ENCODE measurements at regions not wholly inside any gene's neighbourhood (a gene's known extent, or its start where the extent isn't known, plus 50 kb on each side); places are given as distances from the start of the nearest gene placed in this dataset.

DNA sequence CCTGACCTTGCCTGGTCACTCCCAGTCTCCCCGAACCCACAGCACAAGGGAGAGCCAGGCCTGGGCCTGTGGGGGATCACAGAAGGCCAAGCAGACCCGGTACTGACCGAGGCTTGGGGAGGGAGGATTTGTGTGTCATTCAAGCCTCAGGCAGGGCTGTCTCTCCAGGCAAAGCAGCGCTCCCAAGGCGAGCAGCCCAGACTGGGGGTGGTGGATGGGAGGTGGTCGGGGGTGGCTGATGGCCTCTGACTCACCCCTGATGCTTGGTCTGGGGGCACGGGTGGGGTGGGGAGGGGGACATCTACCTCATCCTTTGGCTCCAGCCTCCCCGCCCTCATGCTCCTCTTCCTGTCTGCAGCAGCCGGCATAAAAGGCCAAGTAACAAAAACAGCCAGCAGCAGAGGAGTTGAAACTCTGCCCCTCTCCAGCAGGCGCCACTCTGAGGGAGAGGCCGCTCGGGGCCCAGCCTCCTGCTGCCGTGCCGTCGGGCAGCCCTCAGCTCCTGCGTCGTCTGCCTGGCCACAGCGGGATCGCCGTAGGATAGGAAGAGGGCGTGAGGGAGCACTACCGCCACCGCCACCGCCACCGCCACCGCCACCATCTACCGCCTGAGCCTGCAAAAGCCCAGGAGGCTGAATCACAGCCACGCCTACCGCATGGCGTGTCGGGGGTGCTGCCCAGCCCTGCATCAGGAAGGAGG lies 166.0 kb downstream of the OLFM1 start:
- no peak for DNase-seq (ENCODE audit: low spot score)

DNA sequence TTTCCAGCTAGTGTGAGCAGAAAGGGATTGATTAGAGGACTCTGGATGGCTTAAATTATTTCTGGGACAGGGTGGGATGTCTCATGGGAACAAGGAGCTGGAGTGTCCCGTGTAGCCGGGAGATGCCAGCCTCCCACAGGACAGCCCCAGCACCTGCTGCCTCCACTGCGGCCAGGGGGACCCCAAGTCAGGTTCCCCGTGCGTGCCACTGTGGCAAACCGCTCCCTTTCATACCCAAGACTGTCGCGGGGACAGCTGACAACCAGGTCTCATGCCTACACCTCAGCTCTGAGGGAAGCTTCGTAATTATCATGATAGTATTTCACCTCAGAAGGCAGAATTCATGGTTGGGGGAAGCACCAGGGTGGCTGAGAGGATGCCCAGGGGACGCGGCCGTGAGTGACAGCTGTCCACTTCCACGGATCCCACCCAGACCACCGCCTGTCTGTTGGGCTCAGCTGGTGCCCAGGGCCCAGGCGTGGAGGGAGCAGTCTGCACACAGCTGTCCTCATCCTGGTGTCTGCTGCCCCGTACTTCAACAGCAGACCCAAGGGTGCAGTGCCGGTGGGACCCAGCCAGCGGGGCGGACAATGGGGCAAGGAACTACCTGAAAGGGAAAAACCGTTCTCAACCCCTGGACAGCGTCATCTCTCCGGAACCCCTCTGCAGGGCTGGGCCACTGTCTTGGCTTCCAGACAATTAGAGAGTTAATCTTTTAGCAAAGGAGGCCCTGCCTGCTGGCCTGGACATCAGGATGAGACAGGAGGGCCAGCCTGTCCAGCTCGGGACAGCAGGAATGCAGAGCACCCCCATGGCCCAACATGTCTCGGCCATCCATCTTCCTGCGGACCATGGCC lies 166.9 kb downstream of the OLFM1 start:
- no peak for DNase-seq (ENCODE audit: low spot score)

DNA sequence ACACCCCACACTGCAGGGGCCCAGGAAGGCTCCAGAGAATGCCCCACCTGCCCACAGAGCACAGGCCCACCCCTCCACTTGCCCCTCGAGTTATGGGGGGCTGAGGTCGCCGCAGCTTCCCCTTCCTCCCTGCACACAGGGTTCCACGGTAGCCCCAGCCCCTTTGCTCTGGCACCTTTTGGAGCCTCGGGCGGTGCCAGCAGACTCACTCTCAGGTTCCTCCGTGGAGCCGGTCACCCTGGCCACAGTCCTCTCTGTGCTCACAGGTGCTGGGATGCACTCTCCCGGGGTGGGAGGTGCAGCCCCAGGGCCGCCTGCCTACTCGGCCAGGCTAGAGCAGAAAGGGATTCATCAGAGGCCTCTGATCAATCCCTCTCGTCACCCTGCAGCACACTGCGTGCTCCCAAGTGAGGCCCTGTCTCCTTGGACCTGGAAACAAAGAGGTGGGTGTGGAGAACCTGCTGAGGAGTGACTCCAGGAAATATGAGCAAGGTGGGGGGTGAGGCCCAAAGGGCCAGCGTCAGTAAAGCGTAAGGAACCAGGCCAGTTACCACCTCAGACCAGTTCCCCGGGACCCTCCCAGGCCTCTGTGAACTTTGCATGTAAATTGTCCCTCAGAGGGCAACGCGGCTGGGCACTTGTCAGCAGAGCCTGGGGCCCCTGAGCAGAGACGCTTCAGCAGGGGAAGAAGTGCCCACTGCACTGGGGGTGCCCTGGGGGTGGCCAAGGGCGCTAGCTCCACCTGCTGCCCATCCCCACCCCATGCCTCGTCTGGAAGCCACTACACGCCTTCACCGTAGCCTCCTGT lies 167.8 kb downstream of the OLFM1 start:
- DNase-seq (ENCODE audit: low spot score) = no peak

DNA sequence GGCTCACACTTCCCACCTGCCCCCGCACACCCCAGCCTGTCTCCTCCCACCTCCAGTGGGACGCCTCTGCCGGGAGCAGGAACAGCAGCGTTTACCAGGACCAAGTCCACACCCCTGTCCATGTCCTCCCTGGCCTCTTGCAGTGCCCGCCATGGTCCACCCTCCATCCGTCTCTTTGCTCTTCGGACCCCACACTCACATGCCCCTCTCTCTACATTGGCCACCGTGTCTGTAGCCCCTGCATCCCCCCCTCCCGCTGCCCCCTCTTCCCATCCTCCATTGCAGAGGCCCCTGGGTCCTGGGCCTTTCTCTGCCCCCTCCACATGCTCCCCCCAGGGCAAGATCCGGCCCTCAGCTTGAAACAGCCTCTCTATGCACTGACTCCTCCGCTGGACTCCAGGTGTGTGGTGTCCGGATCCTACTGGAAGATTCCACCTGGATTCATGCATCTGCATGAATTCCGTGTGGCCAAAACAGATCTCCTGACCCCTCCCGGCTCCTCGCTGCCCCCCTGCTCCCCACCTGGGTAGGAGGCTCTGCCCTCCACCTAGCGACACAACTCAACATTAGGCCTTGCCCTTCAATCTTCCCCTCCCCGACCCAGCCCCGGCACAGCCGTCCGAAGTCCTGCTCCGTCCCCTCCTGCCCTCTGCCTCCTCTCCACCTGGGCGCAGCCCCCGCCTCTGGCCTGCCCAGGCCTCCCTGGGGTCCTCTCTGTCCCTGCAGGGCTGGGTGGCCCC lies 168.5 kb downstream of the OLFM1 start:
- DNase-seq (ENCODE audit: low spot score) = no peak

DNA sequence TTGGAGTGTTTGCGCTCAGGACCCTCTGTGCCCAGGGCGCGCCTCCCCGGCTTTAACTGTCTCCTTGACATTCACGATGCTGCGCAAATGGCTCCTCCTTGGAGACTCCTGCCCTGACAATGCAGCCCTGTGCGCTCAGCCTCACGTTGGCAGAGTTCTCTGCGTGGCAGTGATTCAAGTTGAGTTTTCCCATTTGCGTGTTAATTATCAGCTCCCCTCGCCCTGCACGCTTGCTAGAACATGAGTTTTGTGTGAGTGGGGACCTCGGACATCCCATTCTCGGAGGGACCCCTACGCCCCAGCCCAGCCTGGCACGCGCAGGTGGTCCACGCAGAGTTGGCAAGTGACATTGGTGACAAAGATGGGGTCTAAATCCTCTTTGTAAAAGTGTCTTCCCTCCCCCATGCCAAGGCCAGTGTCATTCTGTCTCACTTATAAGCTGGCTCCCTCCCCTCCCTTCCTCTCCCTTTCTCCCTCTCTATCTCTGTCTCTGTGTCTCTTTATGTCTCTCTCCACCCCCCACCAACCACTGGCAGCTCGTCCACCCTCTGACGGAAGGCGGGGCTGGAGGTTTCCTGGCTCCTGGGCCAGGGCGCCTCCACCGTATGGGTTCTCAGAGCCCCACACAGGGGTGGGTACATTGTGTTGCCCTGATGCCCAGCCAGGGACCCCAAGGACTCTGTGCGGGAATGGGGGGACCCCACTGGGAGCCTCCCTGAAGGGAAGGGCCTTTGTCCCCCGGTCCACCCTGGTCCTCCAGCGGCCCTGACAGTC lies 169.3 kb downstream of the OLFM1 start:
- no peak for DNase-seq (ENCODE audit: low spot score)

DNA sequence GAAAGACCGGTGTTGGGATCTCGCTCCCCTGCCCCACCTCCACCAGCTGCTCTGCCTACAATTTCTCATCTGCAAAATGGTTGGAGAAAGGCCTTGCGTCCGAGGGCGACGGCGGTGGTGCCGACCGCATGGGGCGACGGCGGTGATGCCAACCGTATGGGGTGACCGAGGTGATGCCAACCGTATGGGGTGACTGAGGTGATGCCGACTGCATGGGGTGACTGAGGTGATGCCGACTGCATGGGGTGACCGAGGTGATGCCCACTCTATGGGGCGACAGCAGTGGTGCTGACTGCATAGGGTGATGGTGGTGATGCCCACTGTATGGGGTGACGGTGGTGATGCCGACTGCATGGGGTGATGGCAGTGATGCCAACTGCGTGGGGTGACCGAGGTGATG lies 171.0 kb downstream of the OLFM1 start:
- no peak for DNase-seq (ENCODE audit: low spot score)

DNA sequence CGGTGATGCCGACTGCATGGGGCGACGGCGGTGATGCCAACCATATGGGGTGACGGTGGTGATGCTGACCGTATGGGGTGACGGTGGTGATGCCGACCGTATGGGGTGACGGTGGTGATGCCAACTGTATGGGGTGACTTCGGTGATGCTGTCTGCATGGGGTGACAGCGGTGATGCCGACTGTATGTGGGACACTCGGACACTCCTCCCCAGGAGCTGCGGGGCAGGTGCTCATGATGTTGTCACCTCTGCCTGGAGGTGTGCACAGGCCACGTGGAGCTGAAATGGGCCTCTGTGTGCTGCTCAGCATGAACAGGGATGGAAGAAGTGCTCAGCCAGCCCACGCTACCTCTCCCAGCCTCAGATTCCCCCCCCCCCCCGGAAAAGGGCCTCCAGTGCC lies 171.8 kb downstream of the OLFM1 start:
- no peak for DNase-seq (ENCODE audit: low spot score)

DNA sequence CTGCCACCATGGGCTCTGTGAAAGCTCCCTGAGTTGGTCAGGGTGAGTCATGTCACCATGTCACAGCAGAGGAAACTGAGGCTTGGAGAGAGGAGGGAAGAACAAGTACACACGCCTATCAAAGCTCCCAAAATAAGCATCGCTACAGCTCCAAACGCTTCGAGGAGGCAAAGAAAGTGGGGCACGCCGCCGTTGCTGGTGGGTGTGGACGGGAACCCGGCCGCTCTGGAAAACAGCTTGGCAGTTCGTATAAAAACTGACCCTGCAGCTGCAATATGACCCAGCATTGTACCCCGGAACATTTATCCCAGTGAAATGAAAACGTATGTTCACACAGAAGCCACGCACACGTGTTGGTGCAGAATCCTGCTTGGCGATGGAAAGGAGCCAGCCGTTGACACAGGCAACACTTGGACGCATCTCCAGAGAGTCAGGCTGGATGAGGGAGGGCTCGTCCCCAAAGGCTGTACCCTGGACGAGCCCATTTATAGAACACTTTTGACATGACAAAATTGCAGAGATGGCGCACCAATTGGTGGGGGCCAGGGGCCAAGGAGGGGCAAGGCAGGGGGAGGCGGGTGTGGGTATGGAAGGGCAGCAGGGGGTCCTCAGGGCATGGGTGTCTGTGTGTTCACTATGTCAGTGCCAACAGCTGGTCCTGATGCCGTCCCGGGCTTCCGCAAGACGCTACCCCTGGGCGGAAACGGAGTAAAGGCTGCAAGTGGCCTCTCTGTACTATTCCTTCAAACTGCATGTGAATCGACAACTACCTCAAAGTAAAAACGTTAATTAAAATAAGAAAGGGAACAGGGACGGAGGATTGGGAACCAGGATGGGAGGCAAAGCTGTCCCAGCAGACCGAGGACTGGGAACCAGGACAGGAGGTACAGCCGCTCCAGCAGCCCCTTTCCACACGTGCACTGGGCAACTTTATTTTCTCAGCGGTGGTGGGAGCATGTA lies 173.0 kb downstream of the OLFM1 start:
- DNase-seq (ENCODE audit: low spot score) = no peak

DNA sequence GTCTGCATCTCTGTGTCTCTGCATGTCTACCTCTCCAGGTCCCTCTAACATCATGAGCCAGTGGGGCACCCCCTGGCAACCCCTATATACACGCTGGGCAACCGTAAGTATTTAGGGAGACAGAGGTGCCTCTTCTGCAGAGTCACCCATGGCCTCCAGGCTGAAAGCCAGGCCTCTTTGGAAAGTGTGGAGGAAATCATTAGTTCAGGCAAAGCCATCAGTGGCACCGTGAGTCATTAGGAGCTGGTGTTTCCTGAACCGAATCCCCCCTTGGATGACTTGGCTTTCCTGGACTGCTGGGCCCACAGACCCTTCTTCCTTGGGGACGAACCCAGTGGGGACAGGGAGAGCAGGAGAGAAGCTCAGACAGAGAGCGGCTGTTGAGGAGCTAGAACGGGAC lies 174.8 kb downstream of the OLFM1 start:
- no peak for DNase-seq (ENCODE audit: low spot score)

DNA sequence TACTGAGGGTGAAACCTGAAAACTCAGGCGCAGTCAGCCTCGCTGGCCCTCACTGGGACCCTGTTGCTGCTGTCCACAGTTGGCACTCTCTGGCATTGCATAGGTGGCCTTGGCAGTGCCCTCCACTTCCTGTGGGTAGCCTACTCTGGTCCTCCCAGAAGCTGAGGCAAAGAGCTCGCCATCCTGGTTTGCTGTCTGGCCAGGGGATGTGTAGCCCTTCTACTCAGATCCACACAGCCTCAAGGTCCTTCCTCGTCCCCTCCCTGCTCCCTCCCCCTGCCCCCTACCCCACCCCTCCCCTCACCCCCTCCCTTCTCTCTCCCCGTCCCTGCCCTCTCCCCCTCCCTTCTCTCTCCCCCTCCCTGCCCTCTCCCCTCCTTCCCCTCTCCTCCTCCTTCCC lies 176.0 kb downstream of the OLFM1 start:
- no peak for DNase-seq (ENCODE audit: low spot score)

DNA sequence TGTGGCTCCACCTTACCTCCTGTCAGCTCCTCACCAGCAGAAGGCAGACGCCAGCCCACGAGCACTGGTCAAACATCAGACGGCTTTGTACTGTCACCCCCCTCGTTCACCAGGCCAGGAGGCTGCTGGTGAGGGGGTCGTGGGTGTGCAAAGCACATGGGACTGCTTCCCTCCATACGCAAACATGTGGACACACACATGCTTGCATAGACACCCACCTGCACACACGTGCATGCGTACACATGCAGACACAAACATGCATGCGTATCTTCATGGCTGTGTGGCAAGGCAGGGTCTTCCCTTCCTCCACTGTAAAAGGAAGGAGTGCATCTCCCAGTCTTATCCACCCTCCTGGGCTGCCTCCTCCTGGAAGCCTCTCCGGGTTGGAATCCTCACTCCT lies 178.5 kb downstream of the OLFM1 start:
- DNase-seq (ENCODE audit: low spot score) = no peak

DNA sequence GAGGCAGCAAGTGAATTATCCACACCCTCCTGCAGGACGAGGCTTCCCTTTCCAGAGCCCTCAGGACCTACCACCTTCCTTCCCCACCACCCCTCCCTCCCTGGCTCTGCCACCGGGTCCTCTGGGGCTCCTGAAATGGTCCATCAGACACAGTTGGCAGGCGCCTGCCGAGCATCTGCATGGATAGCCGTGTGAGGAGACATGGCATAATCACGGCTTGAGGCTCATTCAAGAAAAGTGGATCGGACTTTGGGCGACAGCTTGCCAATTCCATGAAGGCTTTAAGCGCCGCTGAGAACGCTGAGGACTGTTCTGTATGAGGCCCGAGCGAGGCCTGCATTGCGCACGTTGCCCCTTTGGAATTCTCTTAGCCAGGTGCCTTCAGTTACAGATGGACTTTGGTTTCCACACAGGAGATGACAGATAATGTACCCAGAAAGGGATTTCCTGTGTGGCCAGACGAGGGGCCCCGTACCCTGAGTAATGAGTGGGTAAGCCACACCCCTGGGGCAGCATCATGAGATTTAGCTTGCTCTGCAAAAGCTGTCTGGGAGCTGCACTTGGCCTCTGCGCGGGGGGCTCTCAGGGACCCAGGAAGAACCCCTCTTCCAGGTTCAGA lies 179.8 kb downstream of the OLFM1 start:
- DNase-seq (ENCODE audit: low spot score) = no peak

DNA sequence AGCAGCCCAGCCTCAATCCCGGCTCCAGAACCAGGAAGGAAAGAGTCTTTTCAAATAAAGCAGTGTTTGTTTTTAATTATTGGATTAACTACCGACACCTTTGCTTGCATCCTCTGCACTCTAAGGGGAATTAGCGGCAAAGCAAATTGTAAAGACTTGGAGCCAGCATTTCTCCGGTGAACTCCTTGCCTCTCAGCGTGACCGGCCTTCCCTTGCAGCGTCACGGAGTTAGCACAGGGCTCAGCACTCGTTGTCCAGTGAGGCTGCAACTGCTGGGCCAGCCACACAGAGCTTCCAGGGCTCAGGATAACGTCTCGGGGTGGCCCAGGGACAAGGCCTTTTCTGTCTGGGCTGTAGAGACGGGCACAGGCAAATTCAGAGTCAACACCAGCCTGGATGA lies 180.6 kb downstream of the OLFM1 start:
- no peak for DNase-seq (ENCODE audit: low spot score)

DNA sequence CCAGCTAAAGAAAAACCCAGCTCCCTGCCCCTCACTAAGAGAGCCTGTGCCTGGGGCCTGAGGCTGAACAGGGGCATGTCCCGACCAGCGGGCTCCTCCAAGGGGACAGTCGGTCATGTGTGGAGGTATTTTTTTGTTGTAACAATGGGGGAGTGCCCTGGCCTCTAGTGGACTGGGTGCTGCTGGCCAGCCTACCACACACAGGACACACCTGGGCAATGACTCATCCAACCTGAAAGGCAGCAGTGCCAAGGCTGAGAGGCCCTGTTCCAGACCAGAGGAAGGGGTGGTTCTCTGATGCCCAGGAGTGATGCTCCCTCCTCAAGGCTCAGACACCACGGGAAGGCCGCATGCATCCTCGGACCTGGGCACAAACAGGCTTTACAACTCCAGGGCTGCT lies 181.5 kb downstream of the OLFM1 start:
- no peak for DNase-seq (ENCODE audit: low spot score)

DNA sequence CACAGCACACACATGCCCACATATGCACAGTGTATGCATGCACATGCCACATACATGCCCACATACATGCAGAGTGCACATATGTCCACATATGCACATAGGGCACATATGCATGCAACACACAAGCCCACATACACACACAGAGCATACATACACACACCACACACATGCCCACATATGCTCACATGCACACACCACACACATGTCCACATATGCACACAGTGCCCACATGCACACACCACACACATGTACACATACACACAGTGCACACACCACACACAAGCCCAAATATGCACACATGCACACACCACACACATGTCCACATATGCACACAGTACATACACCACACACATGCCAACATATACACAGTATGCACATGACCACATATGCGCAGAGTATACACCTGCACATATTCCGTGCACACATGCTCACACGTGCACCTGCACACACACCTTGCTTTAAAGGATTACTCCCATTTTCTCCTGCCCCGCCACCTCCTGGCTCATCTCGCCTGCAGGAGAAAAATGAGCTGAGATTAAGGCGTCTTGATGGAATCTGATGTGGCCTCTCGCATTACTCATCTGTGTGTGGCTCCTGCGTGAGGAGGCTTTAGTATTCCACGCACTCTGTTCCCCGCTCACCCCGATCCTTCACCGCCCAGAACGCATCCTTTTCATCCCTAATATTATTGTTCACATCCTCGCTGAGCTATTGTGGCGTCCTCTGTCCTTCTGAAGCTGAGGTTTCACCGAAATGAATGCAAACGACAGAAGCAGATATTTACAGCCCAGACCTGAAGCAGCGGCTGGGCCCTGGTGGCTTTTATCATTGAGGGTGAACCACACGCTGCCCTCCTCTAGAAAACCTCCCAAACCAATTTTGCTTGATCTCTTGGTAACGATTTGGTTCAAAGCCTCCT lies 182.7 kb downstream of the OLFM1 start:
- DNase-seq (ENCODE audit: low spot score) = no peak

DNA sequence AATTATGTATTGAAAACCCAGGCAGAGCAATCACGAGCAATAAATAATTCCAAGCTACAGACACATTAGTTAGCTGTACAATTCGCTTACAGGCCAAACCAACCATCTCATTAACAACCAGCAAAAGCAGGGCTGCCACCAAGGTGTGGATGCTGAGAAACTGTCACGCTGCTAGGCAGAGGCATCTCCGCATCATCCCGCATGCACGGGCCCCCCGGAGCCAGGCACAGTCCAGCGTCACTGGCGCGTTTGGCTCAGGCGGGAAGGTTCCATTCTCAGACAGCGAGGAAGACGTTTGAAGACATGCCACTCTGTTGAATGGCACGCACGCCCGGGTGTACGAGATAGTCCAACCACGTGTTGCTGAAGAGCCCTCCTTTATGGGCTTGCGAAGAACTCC lies 184.0 kb downstream of the OLFM1 start:
- no peak for DNase-seq (ENCODE audit: low spot score)

DNA sequence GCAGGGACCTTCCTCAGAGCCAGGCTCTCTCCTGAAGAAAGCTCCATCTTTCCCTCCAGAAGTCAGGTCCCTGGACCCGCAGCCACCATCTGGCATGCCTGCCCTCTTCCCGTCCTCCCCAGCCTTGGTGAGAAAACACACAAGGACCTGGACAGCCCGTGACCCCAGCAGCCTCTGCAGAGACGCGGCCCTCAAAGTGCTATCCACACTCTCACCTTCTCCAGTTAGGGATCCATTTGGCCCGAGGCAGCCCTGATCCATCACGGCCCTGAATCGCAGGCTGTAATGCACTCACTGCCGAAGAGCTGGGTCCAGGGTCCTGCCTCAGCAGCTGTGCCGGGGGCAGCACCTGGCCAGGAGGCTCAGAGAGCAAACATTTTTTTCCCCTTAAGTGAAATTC lies 185.1 kb downstream of the OLFM1 start:
- no peak for DNase-seq (ENCODE audit: low spot score)

DNA sequence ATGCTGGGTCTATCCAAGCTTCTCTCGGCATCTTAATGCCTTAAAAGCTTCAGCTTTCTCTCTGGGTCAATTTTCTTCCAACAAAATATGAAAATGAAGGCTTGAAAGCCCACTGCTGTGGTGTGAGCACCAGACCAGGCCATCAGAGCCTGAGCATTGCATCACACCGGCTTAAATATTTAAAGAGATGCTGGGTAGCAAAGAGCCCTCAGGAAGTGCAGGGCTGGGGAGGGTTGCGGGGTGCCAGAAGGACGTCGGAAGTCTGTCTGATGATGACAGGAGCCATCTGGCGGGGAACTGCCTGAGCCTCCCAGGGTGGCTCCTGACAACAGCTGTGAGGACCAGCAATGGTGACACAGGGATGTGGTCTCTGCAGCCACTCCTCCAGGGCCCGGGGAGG lies 185.5 kb downstream of the OLFM1 start:
- DNase-seq (ENCODE audit: low spot score) = no peak

DNA sequence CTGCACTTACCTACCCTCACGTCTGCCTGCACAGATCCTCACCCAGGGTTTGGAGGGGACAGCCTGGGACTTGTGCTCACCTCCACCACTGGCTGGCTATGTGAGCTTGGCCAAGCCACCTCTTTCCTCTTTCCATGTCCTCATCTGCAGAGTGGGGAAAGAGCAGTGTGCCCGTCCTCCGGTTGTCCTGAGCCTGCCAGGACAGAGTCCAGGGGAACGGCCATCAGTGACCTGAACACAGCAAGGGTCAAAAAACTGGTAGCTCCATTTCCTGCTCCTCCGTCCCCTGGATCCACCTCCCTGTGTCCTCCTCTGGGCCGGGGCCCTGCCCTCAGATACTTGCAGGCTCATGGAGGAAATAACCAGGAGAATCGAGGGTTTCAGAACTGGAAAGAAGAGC lies 187.7 kb downstream of the OLFM1 start:
- DNase-seq (ENCODE audit: low spot score) = no peak

Data from HuH-7 (cell line).